GM04503 (cell line): ENCODE measurements at regions not wholly inside any gene's neighbourhood (a gene's known extent, or its start where the extent isn't known, plus 50 kb on each side); places are given as distances from the start of the nearest gene placed in this dataset.
"Not testable (repeated sequence)": the region's sequence is repeated elsewhere in the genome, so short reads cannot be mapped to it uniquely, and the experiment has no call there.

Source experiments
- DNase-seq: peaks from one replicate; pipeline ENCODE4 v3.0.0-alpha.2; 2012; ENCODE audit warnings: low read depth

GRCh38 chr5:98309785-98310598 is 463.5 kb upstream of the RGMB start:
- peak; percentile 99 for DNase-seq

- peak; percentile 87 for DNase-seq
Measured at GRCh38 chr5:98314292-98314691, 459.2 kb upstream of the RGMB start.

GRCh38 chr5:98318386-98318785 is 455.1 kb upstream of the RGMB start:
- no peak for DNase-seq

- no peak for DNase-seq
Measured at GRCh38 chr5:98319299-98320011, 454.0 kb upstream of the RGMB start.

- DNase-seq, result no peak
Measured at GRCh38 chr5:98320343-98320742, 453.1 kb upstream of the RGMB start.

- no peak for DNase-seq
Measured at GRCh38 chr5:98321361-98321760, 452.1 kb upstream of the RGMB start.

- DNase-seq, result not testable (repeated sequence)
Measured at GRCh38 chr5:98325187-98325586, 448.3 kb upstream of the RGMB start.

GRCh38 chr5:98328015-98328414 is 445.4 kb upstream of the RGMB start:
- no peak for DNase-seq

- no peak for DNase-seq
Measured at GRCh38 chr5:98330871-98331270, 442.6 kb upstream of the RGMB start.

GRCh38 chr5:98333921-98334320 is 439.5 kb upstream of the RGMB start:
- no peak for DNase-seq

- no peak for DNase-seq
Measured at GRCh38 chr5:98334946-98335345, 438.5 kb upstream of the RGMB start.

- no peak for DNase-seq
Measured at GRCh38 chr5:98339141-98339848, 434.2 kb upstream of the RGMB start.

GRCh38 chr5:98341038-98342032 is 432.1 kb upstream of the RGMB start:
- peak; percentile 92 for DNase-seq

- DNase-seq, result not testable (repeated sequence)
Measured at GRCh38 chr5:98342958-98343660, 430.4 kb upstream of the RGMB start.

GRCh38 chr5:98349251-98349989 is 424.0 kb upstream of the RGMB start:
- peak; percentile 78 for DNase-seq

- no peak for DNase-seq
Measured at GRCh38 chr5:98349990-98350365, 423.5 kb upstream of the RGMB start.

GRCh38 chr5:98354922-98355321 is 418.5 kb upstream of the RGMB start:
- DNase-seq, result no peak

GRCh38 chr5:98360548-98360947 is 412.9 kb upstream of the RGMB start:
- no peak for DNase-seq

GRCh38 chr5:98363157-98363556 is 410.3 kb upstream of the RGMB start:
- DNase-seq, result no peak

- no peak for DNase-seq
Measured at GRCh38 chr5:98364549-98364948, 408.9 kb upstream of the RGMB start.
